SK-MEL-5 (cell line): ENCODE measurements at regions not wholly inside any gene's neighbourhood (a gene's known extent, or its start where the extent isn't known, plus 50 kb on each side); places are given as distances from the start of the nearest gene placed in this dataset.

ENCODE experiments used
- DNase-seq: peaks from one replicate; pipeline ENCODE4 v3.0.0-alpha.2; 2016; ENCODE audit warnings: low read depth, low spot score
- in situ Hi-C: cut with HindIII; loops from 2 replicates; pipeline ENCODE4 v1.10.0; 2016; ENCODE audit warnings: low sequenced_read_pairs, high pct_unique_total_duplicates, low pct_unique_long_range_greater_than_20kb

DNA sequence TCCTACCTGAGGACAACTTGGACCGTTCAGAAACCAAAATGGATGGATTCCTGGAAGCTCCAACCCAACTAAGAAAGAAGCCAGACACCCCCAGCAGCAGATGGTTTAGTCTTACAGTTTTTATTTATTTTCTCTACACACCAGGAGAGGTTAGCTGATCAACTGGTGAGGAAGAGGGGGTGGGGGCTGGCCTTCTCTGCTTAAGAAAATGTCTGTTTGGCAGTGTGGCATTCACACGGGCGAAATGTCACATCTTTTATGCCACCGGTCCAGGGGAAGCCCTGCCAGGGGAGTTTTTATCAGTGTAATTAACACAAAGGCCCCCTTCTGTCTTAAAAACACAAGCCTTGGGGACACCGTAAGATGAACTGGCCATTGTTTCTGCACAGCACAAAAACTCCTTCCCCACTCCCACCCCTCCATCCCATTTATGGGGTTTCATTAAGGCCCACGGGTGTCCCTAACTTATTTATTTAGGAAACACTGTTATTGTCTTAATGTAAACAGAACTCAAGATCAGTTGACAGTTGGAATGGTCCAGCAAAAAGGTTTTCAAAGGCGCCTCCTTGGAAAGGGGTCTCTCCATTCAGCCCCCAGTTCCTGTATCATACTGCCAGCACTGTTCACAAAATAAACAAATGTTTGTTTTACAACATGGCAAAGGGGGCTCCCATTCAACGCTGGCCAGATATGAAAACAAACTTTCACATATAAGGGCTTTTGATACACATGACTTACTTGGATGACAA lies 217.0 kb downstream of the C1D start:
- DNase-seq = peak; percentile 58
- in situ Hi-C loops = loop anchor here (25.0 kb wide), 1 partner anchor 192 kb away; no protein-coding TSS in a partner anchor

DNA sequence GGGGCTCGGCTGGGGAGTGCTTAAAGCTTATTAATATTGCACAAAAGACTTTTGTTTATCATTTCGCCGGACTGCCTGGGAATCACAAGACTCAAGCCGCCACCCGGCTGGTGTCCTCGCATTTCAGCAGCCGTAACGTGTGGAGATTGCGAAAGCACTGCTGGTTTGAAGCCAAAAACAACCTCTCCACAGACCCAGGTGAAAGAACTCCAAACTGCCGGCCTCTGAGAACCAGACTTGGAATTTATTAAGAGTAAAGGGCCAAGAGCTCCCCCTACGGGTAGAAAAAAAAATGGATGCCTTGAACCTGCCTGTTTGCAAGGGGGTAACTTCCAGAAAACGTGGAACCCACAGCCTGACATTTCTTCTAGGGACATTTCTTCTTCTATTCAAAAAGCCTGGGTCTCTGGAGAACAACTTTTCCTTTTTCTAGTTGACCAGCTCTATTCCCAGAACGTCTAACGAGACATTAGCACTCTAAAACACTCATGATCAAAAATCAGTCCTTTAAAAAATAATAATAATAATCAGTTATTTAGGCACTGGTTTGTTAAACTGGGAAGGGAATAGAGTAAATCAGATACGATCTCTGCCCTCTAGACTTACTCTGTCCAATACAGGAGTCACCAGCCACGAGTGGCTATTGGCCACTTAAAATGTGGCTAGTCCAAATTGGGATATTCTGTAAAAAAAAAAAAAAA lies 216.3 kb downstream of the C1D start:
- in situ Hi-C loops = loop anchor here (25.0 kb wide), 1 partner anchor 191 kb away; no protein-coding TSS in a partner anchor
- peak; percentile 100 for DNase-seq

DNA sequence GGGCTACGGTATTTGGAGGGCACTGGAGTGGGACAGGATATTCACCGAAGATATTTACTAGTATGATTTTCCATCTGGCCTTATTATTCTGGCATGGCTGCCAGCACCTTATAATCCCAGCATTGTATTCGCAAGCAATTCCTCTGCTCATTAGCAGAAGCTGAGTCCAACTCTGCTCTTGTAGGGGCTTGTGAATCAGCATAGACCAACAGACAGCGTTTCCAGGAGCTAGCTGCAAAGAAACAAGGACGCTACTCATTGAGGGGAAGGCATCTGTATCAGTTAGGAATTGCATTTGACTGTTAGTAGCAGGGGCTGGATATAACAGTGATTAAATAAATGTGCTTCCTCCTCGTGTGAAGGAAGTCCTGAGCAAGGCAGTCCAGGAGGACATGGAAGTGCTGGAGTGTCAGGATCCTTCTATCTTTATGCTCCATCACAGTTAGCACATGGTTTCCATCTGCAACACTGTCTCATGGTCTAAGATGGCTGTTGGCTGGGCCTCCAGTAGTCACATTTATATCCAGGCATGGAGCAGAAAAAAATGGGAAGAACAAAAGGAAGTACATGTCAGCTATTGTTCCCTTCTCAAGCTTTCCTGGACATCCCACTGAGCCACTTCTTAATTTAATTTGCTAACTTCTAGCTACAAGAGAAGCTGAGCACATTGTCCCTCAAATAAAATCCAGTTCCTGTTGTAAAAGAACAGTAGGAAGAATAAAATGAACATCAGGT lies 214.1 kb downstream of the C1D start:
- in situ Hi-C loops = loop anchor here (25.0 kb wide), 1 partner anchor 189 kb away; no protein-coding TSS in a partner anchor

DNA sequence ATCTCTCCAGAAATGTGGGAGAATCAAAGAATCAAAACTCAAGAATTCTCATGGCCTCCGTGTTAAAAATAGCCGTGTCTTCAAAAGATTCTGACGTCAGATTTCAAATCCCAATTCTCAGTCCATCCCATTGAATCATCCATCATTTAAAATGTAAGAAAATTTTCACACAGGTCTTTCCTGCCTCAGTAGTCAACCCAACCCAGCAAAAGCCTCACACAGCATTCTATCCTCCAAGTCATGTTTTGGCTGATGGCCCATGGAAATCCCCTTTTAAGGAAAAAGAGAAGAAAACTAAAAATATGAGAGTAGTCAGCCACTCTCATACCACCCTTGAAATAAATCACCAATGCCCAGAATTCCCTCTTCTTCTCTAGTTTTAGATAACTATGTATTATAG lies 211.8 kb downstream of the C1D start:
- DNase-seq = no peak
- in situ Hi-C loops = no loop called here

More for the DNA sequence above, 214.1 kb downstream of the C1D start:
- no peak for DNase-seq

DNA sequence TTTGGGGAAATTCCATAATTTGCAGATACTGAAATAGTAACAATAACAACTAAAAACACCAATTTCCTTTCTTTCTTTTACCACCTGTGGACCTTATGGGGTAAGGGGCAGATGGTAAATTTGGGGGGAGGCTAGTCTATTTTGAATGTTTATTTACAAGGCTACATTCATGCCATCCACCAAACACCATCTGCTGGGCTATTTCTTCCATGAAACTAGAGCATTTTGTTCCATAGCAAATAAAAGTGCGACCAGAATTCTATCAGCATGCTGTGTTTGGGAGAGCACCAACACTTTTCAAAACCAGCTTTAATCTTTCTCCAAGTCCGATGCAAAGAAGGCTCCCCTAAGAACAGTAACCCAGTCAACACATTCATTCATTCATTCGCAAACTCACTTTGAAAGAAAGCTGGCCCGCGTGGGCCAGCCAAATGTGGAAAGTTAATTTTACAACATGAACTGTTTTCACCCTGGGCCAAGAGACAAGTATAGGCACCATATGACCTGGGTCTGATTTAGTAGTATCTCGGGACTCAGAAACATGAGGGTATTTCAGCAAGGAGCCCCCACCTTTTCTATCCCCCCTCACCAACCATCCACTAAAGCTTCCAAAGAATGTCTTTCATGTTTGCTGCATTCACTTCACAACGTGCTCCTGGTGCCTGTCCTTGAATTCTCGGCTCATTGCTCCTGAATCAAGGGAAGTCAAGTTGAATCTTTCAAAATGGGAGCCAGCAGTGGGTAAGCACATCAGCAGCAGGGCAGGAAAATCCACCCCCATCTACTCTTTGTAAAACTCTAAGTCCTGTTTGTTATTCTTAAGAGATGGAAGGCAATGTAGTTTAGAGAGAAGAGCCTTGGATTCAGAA lies 210.6 kb downstream of the C1D start:
- in situ Hi-C loops = no loop called here
- DNase-seq = no peak

DNA sequence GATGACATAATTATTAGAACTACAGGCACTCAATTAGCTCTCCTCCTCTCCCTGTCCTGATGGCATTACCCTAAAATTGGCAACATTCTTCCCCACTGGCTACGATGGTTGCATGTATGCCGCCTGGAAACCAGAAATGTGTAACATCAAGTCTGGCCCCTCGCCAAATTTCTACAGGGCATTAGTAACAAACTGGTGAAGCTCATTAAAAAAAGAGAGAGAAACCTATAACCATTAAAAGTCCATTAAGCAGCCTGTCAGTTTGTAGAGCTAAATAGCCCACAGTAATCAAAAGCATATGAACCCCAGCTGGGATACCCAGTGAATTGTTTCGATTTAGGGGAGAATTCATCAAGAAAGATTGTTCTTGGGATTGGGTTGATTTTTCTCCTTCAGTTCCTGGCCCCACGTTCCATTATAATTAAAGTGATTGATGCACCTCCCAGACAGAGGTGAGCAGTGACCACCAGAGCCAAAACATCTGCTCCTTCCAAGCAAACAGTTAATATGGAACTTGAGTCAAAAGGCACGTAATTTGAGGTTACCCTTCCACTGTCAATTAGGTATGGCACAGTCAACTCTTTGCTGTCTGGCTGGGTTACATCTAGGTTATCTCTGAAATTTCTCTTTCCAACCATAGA lies 208.6 kb downstream of the C1D start:
- in situ Hi-C loops = no loop called here
- DNase-seq = no peak

DNA sequence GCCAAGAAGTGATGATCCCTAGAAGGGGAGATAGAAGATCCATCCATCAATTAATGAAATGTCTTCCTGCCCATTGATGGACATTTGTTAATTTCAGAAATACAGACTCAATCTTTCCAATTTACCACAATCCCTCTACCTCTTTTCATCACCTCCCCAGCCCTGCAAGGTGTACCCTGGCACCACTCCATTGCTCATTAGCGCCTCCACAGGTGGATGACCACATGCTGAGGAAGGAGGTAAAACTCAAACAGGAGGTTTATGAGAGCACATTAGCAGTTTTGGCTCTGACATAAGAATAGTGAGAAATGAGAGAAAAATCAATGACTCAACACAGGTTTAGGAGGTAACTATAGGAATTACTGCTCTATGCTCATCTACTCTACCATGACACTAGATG lies 208.0 kb downstream of the C1D start:
- in situ Hi-C loops = no loop called here
- no peak for DNase-seq

DNA sequence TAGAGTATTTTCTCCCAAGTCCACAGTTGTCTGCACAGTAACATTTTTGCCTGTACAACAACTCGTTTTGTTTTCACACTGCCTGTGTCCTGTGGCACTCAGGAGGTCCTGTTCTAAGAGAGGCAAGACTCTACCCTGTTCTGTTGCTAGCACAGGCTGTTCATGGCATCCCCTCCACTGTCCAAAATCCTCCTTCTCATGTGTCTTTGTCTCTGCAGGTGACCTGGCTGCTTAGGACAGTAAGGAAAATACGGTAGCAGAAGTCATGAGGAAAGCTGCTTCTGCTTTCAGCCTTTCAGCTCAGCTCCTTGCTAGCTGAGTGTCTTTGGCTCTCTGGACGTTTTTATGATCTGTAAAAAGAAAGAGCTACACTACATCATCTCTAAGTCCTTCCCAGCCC lies 205.9 kb downstream of the C1D start:
- in situ Hi-C loops = no loop called here
- DNase-seq = no peak

DNA sequence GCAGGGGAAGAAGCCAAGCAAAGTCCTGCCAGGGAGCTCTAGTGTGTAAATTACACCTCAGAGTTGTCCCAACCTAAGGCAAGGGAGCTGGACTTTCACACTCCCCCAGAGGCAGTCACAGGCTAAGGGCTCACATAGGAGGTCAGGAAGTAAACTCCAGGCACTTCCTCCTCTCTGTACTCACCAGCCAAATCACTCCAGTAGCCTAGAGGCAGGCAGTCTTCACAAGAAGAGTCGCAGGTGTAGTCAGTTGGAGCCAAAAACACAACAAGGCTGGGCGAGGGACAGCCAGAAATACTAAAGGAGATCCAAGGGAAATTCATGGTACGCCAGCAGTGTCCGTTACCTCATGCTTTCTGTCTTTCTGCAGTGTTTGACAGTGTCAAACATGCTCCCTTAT lies 205.0 kb downstream of the C1D start:
- no peak for DNase-seq
- in situ Hi-C loops = no loop called here

DNA sequence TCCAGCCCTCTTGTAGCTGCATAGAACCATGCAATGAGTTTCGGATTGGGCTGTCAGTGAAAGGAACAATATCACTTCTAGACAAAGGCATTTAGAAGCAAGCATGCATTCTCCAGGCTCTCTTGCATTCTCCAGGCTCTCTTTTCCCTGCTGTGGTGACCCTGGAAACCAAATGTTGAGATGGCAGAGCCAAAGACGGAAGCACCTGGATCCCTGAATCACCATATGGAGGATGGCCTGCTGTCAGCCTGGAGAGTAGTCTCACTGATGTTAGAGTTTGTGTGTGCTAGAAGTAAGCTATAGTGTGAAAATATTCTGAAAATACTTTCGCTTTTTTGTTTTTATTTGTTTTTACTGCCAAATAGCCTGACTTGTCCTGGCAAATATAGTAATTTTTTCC lies 203.9 kb downstream of the C1D start:
- in situ Hi-C loops = no loop called here
- no peak for DNase-seq

DNA sequence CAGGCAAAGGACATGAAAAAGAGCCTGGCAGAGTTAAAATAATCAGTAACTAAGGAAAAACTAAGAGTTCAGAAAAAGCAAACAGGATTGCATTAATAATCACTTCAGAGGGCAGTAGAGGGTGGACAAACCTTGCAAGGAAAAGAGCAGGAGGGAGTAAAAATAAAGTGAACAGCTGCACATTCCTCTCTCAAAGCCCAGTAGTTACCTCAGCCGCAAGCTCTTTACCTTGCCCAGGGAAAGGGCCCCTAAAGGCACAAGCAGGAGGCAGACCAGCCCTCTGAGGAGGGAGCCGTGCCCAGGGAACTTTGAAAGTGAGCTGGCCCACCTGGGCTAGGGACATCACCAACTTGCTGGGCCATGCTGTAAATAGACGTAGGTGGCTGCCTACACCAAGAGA lies 196.9 kb downstream of the C1D start:
- in situ Hi-C loops = no loop called here

DNA sequence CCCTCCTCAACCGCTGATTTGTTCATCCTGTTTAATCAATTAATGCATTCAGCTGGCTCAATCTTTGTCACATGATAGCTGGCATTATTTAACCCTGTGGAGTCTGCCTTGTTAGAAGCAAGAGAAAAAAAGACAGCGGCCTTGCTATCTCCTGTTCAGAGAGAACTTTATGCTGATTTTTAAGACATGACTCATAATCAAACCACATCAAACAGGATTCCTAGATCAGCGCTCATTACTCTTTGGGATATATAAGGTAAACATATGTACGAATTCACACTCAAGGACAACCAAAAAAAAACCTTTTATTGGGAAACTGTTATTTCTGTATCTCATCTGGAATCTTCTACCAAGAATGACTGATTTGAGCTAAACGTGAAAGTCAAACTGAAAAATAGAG lies 195.1 kb downstream of the C1D start:
- in situ Hi-C loops = no loop called here
- no peak for DNase-seq

More for the DNA sequence above, 196.9 kb downstream of the C1D start:
- no peak for DNase-seq

DNA sequence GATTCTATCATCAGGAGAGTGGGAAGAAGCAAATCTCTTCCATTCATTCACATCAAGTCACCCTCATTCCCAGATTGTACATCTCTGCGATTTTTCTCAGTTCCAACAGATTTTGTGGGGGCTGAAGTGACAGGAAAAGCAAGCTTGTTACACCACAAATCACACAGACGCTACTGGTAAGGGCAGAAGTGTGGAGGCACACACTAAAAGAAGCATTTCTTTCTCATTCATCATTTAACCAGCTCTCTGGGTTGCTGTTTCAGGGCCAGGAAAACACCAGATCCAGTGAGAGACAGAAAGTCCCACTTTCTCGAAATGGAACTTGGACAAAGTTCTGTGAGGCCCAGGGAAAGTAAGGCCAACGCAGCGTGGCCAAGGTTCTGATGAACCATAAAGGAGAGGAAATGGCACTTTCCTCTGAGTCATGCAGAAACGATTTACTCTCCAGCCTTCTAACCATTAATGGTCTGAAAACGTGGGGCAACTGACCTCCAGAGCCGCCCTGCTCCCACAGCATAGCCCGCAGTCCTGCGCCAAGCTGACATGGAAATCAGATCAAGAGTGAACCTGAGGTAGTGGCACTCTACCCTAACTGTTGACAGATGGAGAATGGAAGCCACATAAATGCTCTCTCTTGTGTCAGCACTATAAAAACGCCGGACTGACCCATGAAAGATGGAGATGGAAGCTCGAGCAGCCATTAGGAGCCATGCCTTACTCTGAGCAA lies 191.0 kb downstream of the C1D start:
- in situ Hi-C loops = no loop called here
- DNase-seq = no peak

DNA sequence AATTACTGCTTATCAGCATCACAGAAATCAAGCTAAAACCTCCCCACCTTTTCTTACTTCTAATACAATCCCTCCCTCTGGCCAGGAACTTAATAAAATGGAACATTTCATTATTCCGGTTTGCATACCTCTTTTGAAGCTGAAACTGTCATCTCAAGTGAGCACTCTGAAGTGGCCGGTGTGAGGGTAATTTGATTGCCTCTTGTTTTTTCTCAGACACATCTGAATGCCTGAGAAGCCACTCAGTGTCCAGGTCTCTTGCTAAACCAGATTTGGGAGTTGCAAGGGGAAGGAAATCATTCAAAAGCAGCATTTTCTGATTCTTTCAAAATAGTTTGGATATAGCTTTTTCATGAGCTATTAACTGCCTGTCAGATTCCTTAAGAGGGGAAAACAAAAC lies 190.3 kb downstream of the C1D start:
- DNase-seq = no peak
- in situ Hi-C loops = no loop called here

DNA sequence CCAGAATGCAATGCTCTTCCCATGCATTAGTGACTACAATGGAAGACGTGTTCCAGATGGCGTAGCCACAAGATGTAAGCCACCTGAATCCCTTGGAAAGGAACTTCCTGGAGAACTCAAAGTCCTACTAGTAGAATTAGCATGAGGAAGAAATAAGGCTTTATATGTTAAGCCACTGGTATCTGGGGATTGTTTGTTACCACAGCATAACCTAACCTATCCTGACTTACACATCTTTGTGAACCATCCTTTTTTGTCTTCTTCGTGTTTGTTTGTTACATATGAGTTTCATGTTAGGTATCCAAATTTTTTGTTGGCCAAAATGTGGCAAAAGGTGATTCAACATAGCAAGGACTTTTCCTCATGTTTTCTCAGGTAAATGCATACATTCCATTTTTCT lies 188.9 kb downstream of the C1D start:
- in situ Hi-C loops = no loop called here
- no peak for DNase-seq

DNA sequence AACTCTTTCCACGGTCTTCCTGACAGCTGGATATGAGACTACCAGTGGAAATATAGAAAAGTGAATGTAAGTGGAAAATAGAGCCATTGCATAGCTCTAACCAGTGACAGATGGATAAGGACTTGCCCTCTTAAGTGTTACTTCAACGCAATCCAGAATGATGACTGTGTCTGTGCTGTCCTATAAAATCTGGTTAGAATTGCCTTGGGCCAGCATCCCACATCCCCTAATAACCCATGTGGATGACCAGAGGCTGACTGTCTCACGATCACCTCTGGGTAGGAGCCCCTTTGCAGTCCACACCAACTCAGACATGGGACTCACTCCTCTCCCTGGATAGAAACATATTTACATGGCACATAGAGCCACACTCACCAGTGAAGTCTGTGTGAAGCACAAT lies 186.6 kb downstream of the C1D start:
- in situ Hi-C loops = no loop called here

DNA sequence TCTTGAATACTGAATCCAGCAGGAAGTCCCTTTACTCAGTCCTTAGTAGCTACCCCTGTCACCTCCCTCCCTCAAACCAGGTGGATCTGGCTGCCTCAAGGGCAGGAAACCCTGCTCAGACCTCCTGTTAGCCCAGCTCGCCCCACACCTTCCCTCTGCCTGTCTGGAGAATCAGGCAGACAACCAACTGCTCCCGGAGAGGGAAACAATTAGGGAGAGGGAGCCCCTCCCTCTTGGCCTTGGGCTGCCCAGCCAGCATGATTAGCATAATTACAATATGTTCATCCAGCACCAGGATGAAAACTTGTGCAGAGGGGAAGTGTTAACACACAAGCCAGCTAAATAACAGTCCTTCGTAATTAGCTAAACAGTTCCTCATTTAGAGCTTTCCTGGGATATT lies 185.5 kb downstream of the C1D start:
- in situ Hi-C loops = no loop called here
- DNase-seq = no peak

More for the DNA sequence above, 186.6 kb downstream of the C1D start:
- DNase-seq = no peak
